ENCODE measurements at regions not wholly inside any gene's neighbourhood (a gene's known extent, or its start where the extent isn't known, plus 50 kb on each side); places are given as distances from the start of the nearest gene placed in this dataset.

GRCh38 chr9:28624771-28625170, 1051.5 kb upstream of the C9orf72 start:
- Histone ChIP-seq H3K36me3 (no peaks in the 10 kb centered on the region), H3K27me3 (no peaks in the 10 kb centered on the region), H3K9me3 (no peaks in the 10 kb centered on the region), H3K27ac (no peak overlapping the region), H3K4me3 (replicated peaks in 1 of 3) (no peak overlapping the region), H3K4me1 (peaks cover 6 to 8% of the 10 kb centered on the region in 2 donors)
- intact Hi-C loops (cut with DNase I), result no loop called here
- WGBS, 2 donors, result 80 to 88% methylated on average over 1 of the region's 1 CpG
- no peak for DNase-seq
- TF ChIP-seq CTCF (IDR thresholded peaks at IDR 0.05) (no peak), POLR2A (IDR thresholded peaks at IDR 0.05) (no peak)

- Histone ChIP-seq H3K4me1 (peaks cover 0 to 6% of the 10 kb centered on the region in 2 donors), H3K36me3 (no peaks in the 10 kb centered on the region), H3K4me3 (replicated peaks in 1 of 3) (no peak overlapping the region), H3K9me3 (no peaks in the 10 kb centered on the region), H3K27me3 (no peaks in the 10 kb centered on the region), H3K27ac (no peak overlapping the region)
- TF ChIP-seq POLR2A (IDR thresholded peaks at IDR 0.05) (no peak), CTCF (IDR thresholded peaks at IDR 0.05) (no peak)
- no peak for DNase-seq
- WGBS, 2 donors, result 13 to 21% methylated on average over 1 of the region's 1 CpG
- intact Hi-C loops (cut with DNase I), result no loop called here
Measured at GRCh38 chr9:28628031-28628430, 1054.8 kb upstream of the C9orf72 start.

GRCh38 chr9:28648723-28649122, 1075.4 kb upstream of the C9orf72 start:
- no peaks in the 10 kb centered on the region for H3K27me3 ChIP-seq
- H3K4me1 ChIP-seq, result no peaks in the 10 kb centered on the region
- TF ChIP-seq POLR2A (IDR thresholded peaks at IDR 0.05) (no peak), CTCF (IDR thresholded peaks at IDR 0.05) (no peak)
- intact Hi-C loops (cut with DNase I), result no loop called here
- DNase-seq, result no peak
- H3K4me3 ChIP-seq (replicated peaks in 1 of 3), result no peak overlapping the region
- no peak overlapping the region for H3K27ac ChIP-seq
- H3K36me3 ChIP-seq, result no peaks in the 10 kb centered on the region
- H3K9me3 ChIP-seq, result no peaks in the 10 kb centered on the region
- 89 to 90% methylated on average over 3 of the region's 3 CpGs for WGBS, 2 donors

GRCh38 chr9:28650327-28650726, 1077.0 kb upstream of the C9orf72 start:
- H3K36me3 ChIP-seq, result no peaks in the 10 kb centered on the region
- no peak overlapping the region for H3K4me3 ChIP-seq (replicated peaks in 1 of 3)
- H3K27me3 ChIP-seq, result no peaks in the 10 kb centered on the region
- TF ChIP-seq CTCF (IDR thresholded peaks at IDR 0.05) (no peak), POLR2A (IDR thresholded peaks at IDR 0.05) (no peak)
- 66 to 73% methylated on average over 4 of the region's 4 CpGs for WGBS, 2 donors
- no peaks in the 10 kb centered on the region for H3K9me3 ChIP-seq
- H3K27ac ChIP-seq, result no peak overlapping the region
- no peaks in the 10 kb centered on the region for H3K4me1 ChIP-seq
- no peak for DNase-seq
- intact Hi-C loops (cut with DNase I), result no loop called here

- intact Hi-C loops (cut with DNase I), result no loop called here
- WGBS, 2 donors, result 90 to 97% methylated on average over 5 of the region's 5 CpGs
Measured at GRCh38 chr9:28651050-28651722, 1077.9 kb upstream of the C9orf72 start.

More at GRCh38 chr9:28651050-28651722, 1077.9 kb upstream of the C9orf72 start:
- TF ChIP-seq POLR2A (IDR thresholded peaks at IDR 0.05) (no peak), CTCF (IDR thresholded peaks at IDR 0.05) (no peak)
- H3K36me3 ChIP-seq, result no peaks in the 10 kb centered on the region
- H3K27me3 ChIP-seq, result no peaks in the 10 kb centered on the region
- no peaks in the 10 kb centered on the region for H3K9me3 ChIP-seq
- DNase-seq, result no peak
- no peaks in the 10 kb centered on the region for H3K4me1 ChIP-seq
- H3K27ac ChIP-seq, result no peak overlapping the region
- H3K4me3 ChIP-seq (replicated peaks in 1 of 3), result no peak overlapping the region

All from thyroid gland (tissue), 4 donors.